ENCODE measurements at regions not wholly inside any gene's neighbourhood (a gene's known extent, or its start where the extent isn't known, plus 50 kb on each side); places are given as distances from the start of the nearest gene placed in this dataset.

GRCh38 chr10:131833013-131833412 is 67.8 kb upstream of the PPP2R2D start:
- Histone ChIP-seq H4K20me1 (ENCODE audit: control insufficient read depth, insufficient read depth, insufficient read length) (no peaks in the 10 kb centered on the region), H3K27me3 (ENCODE audit: insufficient read depth, low read length) (no peaks in the 10 kb centered on the region), H2BK5ac (ENCODE audit: insufficient read length, low read length) (no peak overlapping the region), H3K18ac (ENCODE audit: insufficient read length, low read depth, low read length) (no peak overlapping the region), H3T11ph (ENCODE audit: low read length) (no peak overlapping the region), H2BK20ac (ENCODE audit: low read depth, low read length, poor library complexity, severe bottlenecking) (no peak overlapping the region), H3K9ac (ENCODE audit: extremely low read depth, insufficient read length, low read length) (no peak overlapping the region), H3K27ac (ENCODE audit: insufficient read length, low read depth, low read length) (no peak overlapping the region), H3K23me2 (ENCODE audit: insufficient read length, low read depth, low read length, poor library complexity, severe bottlenecking) (no peaks in the 10 kb centered on the region), H4K91ac (ENCODE audit: insufficient read length, low read depth, low read length) (no peak overlapping the region), H2BK15ac (ENCODE audit: low read depth, low read length) (no peak overlapping the region), H3K4me2 (ENCODE audit: insufficient read depth, insufficient read length, low read length) (no peak overlapping the region), H3K14ac (ENCODE audit: insufficient read depth, low read length) (no peak overlapping the region; the same call in 1 of the 2 replicates), H3K4ac (ENCODE audit: low read depth, low read length) (no peak overlapping the region), H3K56ac (ENCODE audit: insufficient read length, low read depth, low read length) (no peak overlapping the region), H3K9me3 (ENCODE audit: control insufficient read depth, low read depth, low read length) (no peaks in the 10 kb centered on the region), H3K4me1 (ENCODE audit: insufficient read depth, low read length) (no peaks in the 10 kb centered on the region), H2AK5ac (ENCODE audit: insufficient read length, low read length) (no peak overlapping the region), H3K79me2 (ENCODE audit: insufficient read depth, low read length) (no peaks in the 10 kb centered on the region), H3K79me1 (ENCODE audit: insufficient read depth, low read depth, low read length, poor library complexity, severe bottlenecking) (no peaks in the 10 kb centered on the region), H4K8ac (replicated peaks; ENCODE audit: insufficient read length, low read depth, low read length) (no peak overlapping the region), H3K23ac (ENCODE audit: insufficient read length, low read depth, low read length) (no peak overlapping the region), H4K5ac (ENCODE audit: insufficient read length, low read depth, low read length) (no peak overlapping the region), H2AFZ (ENCODE audit: low read length) (no peak overlapping the region), H2BK120ac (ENCODE audit: low read depth, low read length, poor library complexity, severe bottlenecking) (no peak overlapping the region), H2BK12ac (ENCODE audit: insufficient read length, low read depth, low read length) (no peak overlapping the region)
- no CpG with 5 or more reads among the region's 5 CpGs for WGBS (ENCODE audit: extremely low coverage, insufficient read length, low lambda C conversion rate)
- H3K4me1 Mint-ChIP-seq: peaks cover 3 to 5% of the 10 kb centered on the region in 2 experiments; a peak in 2 of 4 replicates
- TF ChIP-seq CTCF (conservative IDR thresholded peaks at IDR 0.05): no peak
- H3K9me3 Mint-ChIP-seq: no peaks in the 10 kb centered on the region; a peak in 2 of 5 replicates
- H3K27me3 Mint-ChIP-seq (ENCODE audit: low read depth): no peaks in the 10 kb centered on the region; the same call in 1 of the 2 replicates
- H3K36me3 Mint-ChIP-seq (ENCODE audit: insufficient read depth in 1 of 3, low read depth in 3 of 3): no peaks in the 10 kb centered on the region
- DNase-seq: no peak
- no peak overlapping the region; a peak in 1 of 5 replicates for H3K4me3 Mint-ChIP-seq
- H3K27ac Mint-ChIP-seq: no peak overlapping the region
